BJ (cell line): ENCODE measurements at regions not wholly inside any gene's neighbourhood (a gene's known extent, or its start where the extent isn't known, plus 50 kb on each side); places are given as distances from the start of the nearest gene placed in this dataset.

Source experiments
- CTCF ChIA-PET: fragments of 350-600 bp; formaldehyde crosslinking; extraction: SDS; loops from one replicate; lab custom pipeline; 2021; ENCODE audit warnings: antibody characterized with exemption, inconsistent platforms; lab: Yijun Ruan, JAX
- POLR2A ChIA-PET: fragments of 300-600 bp; sonication (Branson Sonifier 250); formaldehyde crosslinking; extraction: SDS; loops from one replicate; lab custom pipeline; 2021; ENCODE audit warnings: antibody characterized with exemption; lab: Charles Lee
- DNase-seq: peaks from one replicate; pipeline ENCODE4 v3.0.0-alpha.2; 2011; ENCODE audit warnings: low read depth
- H3K27me3 ChIP-seq: 2 replicates; pipeline ENCODE4 v1.6.0; 2011; ENCODE audit warnings: low read length; ENCODE audit not compliant: control insufficient read depth, insufficient read depth
- H3K36me3 ChIP-seq: 2 replicates; pipeline ENCODE4 v1.5.1; 2011; ENCODE audit warnings: low read length; ENCODE audit not compliant: control insufficient read depth, insufficient read depth
- H3K4me3 ChIP-seq: 2 replicates; pipeline ENCODE4 v1.5.1; 2011; ENCODE audit warnings: low read depth, mild to moderate bottlenecking, control low read depth, low read length
- TF ChIP-seq, protein P1 (sequence below): IDR thresholded peaks from 2 replicates; pipeline ENCODE4 v1.5.1; 2011; ENCODE audit warnings: low read depth, mild to moderate bottlenecking, control low read depth, inconsistent platforms, low read length, moderate library complexity; ENCODE audit not compliant: insufficient read depth

DNA sequence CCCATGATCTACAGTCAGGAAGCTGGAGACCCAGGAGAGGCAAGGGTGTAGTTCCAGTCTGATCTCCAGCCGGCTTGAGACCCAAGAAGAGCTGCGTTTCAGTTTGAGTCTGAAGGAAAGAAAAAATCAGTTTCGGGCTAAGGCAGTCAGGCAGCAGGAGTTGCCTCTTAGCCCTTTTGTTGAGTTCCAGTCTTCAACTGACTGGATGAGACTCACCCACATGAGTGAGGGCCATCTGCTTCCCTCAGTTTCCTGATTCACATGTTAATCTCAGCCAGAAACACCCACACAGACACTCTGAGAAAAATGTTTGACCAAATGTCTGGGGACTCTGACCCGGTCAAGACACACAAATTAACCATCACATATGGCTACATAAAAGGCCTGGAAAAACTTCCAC, 73.6 kb upstream of the ELOVL6 start:
- TF ChIP-seq, protein P1, sequence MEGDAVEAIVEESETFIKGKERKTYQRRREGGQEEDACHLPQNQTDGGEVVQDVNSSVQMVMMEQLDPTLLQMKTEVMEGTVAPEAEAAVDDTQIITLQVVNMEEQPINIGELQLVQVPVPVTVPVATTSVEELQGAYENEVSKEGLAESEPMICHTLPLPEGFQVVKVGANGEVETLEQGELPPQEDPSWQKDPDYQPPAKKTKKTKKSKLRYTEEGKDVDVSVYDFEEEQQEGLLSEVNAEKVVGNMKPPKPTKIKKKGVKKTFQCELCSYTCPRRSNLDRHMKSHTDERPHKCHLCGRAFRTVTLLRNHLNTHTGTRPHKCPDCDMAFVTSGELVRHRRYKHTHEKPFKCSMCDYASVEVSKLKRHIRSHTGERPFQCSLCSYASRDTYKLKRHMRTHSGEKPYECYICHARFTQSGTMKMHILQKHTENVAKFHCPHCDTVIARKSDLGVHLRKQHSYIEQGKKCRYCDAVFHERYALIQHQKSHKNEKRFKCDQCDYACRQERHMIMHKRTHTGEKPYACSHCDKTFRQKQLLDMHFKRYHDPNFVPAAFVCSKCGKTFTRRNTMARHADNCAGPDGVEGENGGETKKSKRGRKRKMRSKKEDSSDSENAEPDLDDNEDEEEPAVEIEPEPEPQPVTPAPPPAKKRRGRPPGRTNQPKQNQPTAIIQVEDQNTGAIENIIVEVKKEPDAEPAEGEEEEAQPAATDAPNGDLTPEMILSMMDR, result no peak
- CTCF ChIA-PET, result interaction anchor here (1.2 kb wide), 1 partner anchor 64 kb away, joined by 3 read pairs; no protein-coding TSS in a partner anchor

DNA sequence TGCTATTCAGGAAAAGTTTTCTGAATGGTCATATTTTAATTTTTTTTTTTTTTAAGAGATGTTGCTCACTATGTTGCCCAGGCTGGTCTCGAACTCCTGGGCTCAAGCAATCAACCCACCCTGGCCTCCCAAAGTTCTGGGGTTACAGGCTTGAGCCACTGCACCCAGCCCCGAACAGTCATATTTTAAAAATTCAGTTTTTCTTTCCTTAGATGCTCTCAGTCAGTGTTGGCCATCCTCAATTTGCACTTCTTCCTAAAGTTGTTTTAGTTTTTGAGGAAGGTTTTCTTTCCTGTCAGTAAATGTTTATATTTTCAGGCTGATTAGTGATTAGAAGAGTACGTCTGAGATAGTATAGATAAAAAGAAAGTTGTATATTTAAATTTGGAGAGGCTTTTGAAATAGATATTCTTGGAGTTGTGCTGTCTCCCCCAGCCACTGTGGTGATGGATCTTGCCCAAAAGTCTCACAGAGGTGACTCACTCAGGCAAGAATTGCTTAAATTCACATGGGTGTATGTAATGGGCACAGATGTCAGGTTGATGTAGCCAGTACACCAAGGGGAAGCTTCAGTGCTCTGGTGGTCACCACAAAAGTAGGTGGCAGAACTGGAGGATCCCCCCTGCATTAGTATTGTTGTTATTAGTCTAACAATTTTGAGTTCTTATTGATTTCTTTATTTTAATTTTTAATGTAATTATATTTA, 72.2 kb upstream of the ELOVL6 start:
- TF ChIP-seq, protein P1, result no peak
- no peak overlapping the region for H3K4me3 ChIP-seq
- CTCF ChIA-PET, result interaction anchor here (1.1 to 1.4 kb wide), 3 partner anchors 10 to 63 kb away, joined by 3 read pairs; no protein-coding TSS in a partner anchor

More for the DNA sequence above, 73.6 kb upstream of the ELOVL6 start:
- Histone ChIP-seq H3K27me3 (no peaks in the 10 kb centered on the region), H3K4me3 (no peak overlapping the region), H3K36me3 (no peaks in the 10 kb centered on the region)
- POLR2A ChIA-PET, result no interaction called here
- no peak for DNase-seq

DNA sequence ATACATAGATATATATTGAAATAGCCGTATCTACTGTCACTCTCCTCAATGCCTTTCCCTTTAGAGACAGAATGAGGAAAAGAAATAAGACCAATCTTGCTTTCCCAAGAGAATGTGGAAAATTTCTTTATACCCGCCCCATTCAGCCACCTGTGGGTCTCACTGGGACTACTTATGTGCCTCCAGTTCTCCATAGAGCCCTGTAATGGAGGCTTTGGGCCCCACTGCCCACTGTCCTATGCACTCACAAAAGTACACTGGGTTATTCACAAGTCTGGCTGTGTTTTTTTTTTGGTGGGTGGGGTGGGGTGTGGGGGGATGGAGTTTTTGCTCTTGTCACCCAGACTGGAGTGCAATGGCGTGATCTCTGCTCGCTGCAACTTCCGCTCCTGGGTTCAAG, 70.4 kb upstream of the ELOVL6 start:
- no peaks in the 10 kb centered on the region for H3K36me3 ChIP-seq
- DNase-seq, result no peak
- CTCF ChIA-PET, result no interaction called here
- TF ChIP-seq, protein P1, result no peak
- H3K27me3 ChIP-seq, result no peaks in the 10 kb centered on the region
- no peak overlapping the region for H3K4me3 ChIP-seq
- POLR2A ChIA-PET, result no interaction called here

More for the DNA sequence above, 72.2 kb upstream of the ELOVL6 start:
- H3K36me3 ChIP-seq, result no peaks in the 10 kb centered on the region
- POLR2A ChIA-PET, result interaction anchor here (0.6 kb wide), 1 partner anchor 150 kb away, joined by 3 read pairs; no protein-coding TSS in a partner anchor
- H3K27me3 ChIP-seq, result no peaks in the 10 kb centered on the region
- DNase-seq, result no peak

DNA sequence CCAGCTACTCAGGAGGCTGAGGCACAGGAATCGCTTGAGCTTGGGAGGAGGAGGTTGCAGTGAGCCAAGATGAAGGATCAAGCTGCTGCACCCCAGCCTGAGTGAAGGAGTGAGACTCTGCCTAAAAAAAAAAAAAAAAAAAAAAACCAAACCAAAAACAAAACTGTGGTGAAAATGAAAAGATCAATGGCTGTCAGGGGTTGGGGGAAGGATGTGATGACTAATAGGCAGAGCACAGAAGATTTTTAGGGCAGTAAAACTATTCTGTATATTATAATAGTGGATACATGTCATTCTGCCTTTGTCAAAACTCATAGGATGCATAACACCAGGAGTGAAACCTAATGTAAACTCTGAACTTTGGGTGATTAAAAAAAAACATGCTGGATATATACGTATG, 69.9 kb upstream of the ELOVL6 start:
- TF ChIP-seq, protein P1, result no peak
- DNase-seq, result no peak
- no peak overlapping the region for H3K4me3 ChIP-seq
- H3K36me3 ChIP-seq, result no peaks in the 10 kb centered on the region
- ChIA-PET POLR2A (no interaction called here), CTCF (no interaction called here)
- no peaks in the 10 kb centered on the region for H3K27me3 ChIP-seq

- no peak for DNase-seq
- ChIA-PET POLR2A (no interaction called here), CTCF (interaction anchor here (0.9 kb wide), 1 partner anchor 84 kb away, joined by 5 read pairs; no protein-coding TSS in a partner anchor)
- no peaks in the 10 kb centered on the region for H3K27me3 ChIP-seq
- H3K36me3 ChIP-seq, result no peaks in the 10 kb centered on the region
- TF ChIP-seq, protein P1, result no peak
- H3K4me3 ChIP-seq, result no peak overlapping the region
Observed at GRCh38 chr4:110266136-110266535, 67.7 kb upstream of the ELOVL6 start.
